ENCODE measurements at regions not wholly inside any gene's neighbourhood (a gene's known extent, or its start where the extent isn't known, plus 50 kb on each side); places are given as distances from the start of the nearest gene placed in this dataset.

- peak; percentile 48 to 73 (median 65) for TF ChIP-seq CTCF (IDR thresholded peaks at IDR 0.05)
- TF ChIP-seq POLR2A (IDR thresholded peaks at IDR 0.05), result no peak
Measured at GRCh38 chr2:39837856-39838453, 58.9 kb upstream of the THUMPD2 start.
